Esophagus muscularis mucosa (tissue), 4 donors: ENCODE measurements at regions not wholly inside any gene's neighbourhood (a gene's known extent, or its start where the extent isn't known, plus 50 kb on each side); places are given as distances from the start of the nearest gene placed in this dataset.

ENCODE experiments used
- EP300 ChIP-seq: sonication (generic); formaldehyde crosslinking; IDR thresholded peaks from one replicate; pipeline ENCODE4 v1.6.1; 2017; ENCODE audit warnings: antibody characterized with exemption
- POLR2A ChIP-seq: fragments of 450-650 bp; IDR thresholded peaks from one replicate; pipeline ENCODE4 v1.6.1; 2017; ENCODE audit warnings: antibody characterized with exemption, moderate library complexity, mild to moderate bottlenecking, low read depth
- POLR2AphosphoS5 ChIP-seq, 2 donors: sonication (generic); formaldehyde crosslinking; IDR thresholded peaks; one replicate each; pipeline ENCODE4 v1.6.1; 2017; ENCODE audit warnings: antibody characterized with exemption in 2 of 2
- TF ChIP-seq, protein P1 (sequence below), 3 experiments: fragments of 200-600 bp in 2 of 3; fragments of 450-650 bp in 1 of 3; sonication (generic) in 2 of 3; IDR thresholded peaks; one replicate each; pipeline ENCODE4 v1.5.1; 2017 to 2019; ENCODE audit warnings: antibody characterized with exemption in 3 of 3, mild to moderate bottlenecking in 2 of 3, moderate library complexity in 1 of 3

DNA sequence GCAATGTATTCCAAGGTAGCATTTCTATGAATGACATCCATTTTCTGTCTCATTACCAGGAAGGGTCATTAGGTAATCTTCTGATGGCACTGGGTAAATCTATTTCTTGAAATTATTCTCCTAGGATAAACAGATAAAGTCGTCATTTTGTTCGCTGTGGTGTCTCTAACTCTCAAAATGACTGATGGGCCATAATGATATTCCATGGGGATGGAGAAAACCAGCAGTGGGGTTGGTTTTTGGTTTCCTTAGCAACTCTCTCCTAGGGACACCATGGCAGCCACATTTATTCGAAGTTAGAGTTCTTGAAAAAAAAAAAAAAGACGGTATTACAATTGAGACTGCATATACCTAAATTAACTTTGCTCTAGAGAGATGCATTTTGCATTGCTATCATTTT lies 231.3 kb upstream of the SLCO3A1 start:
- TF ChIP-seq, protein P1, sequence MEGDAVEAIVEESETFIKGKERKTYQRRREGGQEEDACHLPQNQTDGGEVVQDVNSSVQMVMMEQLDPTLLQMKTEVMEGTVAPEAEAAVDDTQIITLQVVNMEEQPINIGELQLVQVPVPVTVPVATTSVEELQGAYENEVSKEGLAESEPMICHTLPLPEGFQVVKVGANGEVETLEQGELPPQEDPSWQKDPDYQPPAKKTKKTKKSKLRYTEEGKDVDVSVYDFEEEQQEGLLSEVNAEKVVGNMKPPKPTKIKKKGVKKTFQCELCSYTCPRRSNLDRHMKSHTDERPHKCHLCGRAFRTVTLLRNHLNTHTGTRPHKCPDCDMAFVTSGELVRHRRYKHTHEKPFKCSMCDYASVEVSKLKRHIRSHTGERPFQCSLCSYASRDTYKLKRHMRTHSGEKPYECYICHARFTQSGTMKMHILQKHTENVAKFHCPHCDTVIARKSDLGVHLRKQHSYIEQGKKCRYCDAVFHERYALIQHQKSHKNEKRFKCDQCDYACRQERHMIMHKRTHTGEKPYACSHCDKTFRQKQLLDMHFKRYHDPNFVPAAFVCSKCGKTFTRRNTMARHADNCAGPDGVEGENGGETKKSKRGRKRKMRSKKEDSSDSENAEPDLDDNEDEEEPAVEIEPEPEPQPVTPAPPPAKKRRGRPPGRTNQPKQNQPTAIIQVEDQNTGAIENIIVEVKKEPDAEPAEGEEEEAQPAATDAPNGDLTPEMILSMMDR (IDR thresholded peaks at IDR 0.05), result no peak
- TF ChIP-seq EP300, result no peak
- no peak for TF ChIP-seq POLR2A
- TF ChIP-seq POLR2AphosphoS5 (IDR thresholded peaks at IDR 0.05), result no peak
